ENCODE measurements at regions not wholly inside any gene's neighbourhood (a gene's known extent, or its start where the extent isn't known, plus 50 kb on each side); places are given as distances from the start of the nearest gene placed in this dataset.
A peak's percentile ranks its signal among the peaks of the same experiment; 100 is the strongest.

- no peak overlapping the region for H3K27ac ChIP-seq (ENCODE audit: low read depth, low read length)
- no peak for DNase-seq (ENCODE audit: low read depth, low spot score)
- H3K4me3 ChIP-seq (ENCODE audit: low read depth, low read length): no peak overlapping the region
- no peak for TF ChIP-seq CTCF (IDR thresholded peaks at IDR 0.05; ENCODE audit: low read depth, low read length)
- H3K27me3 ChIP-seq (ENCODE audit: control insufficient read depth, insufficient read depth, low read length): no peaks in the 10 kb centered on the region
- H3K9me3 ChIP-seq (ENCODE audit: control insufficient read depth, insufficient read depth, low read length): no peaks in the 10 kb centered on the region
- ChIA-PET CTCF (interaction anchor here (0.9 kb wide), 1 partner anchor 130 kb away, joined by 3 read pairs; no protein-coding TSS in a partner anchor), POLR2A (no interaction called here)
These were observed 547.8 kb upstream of the TBL1XR1 start for GRCh38 chr3:177744873-177745606.

- Histone ChIP-seq H3K27me3 (ENCODE audit: control insufficient read depth, insufficient read depth, low read length) (no peaks in the 10 kb centered on the region), H3K9me3 (ENCODE audit: control insufficient read depth, insufficient read depth, low read length) (no peaks in the 10 kb centered on the region), H3K27ac (ENCODE audit: low read depth, low read length) (no peak overlapping the region), H3K4me3 (ENCODE audit: low read depth, low read length) (no peak overlapping the region)
- no peak for DNase-seq (ENCODE audit: low read depth, low spot score)
- CTCF ChIA-PET: interaction anchor here (0.9 kb wide), 1 partner anchor 130 kb away, joined by 3 read pairs; no protein-coding TSS in a partner anchor
- no peak for TF ChIP-seq CTCF (IDR thresholded peaks at IDR 0.05; ENCODE audit: low read depth, low read length)
- POLR2A ChIA-PET: no interaction called here
These were observed 548.3 kb upstream of the TBL1XR1 start for GRCh38 chr3:177745607-177746005.

DNA sequence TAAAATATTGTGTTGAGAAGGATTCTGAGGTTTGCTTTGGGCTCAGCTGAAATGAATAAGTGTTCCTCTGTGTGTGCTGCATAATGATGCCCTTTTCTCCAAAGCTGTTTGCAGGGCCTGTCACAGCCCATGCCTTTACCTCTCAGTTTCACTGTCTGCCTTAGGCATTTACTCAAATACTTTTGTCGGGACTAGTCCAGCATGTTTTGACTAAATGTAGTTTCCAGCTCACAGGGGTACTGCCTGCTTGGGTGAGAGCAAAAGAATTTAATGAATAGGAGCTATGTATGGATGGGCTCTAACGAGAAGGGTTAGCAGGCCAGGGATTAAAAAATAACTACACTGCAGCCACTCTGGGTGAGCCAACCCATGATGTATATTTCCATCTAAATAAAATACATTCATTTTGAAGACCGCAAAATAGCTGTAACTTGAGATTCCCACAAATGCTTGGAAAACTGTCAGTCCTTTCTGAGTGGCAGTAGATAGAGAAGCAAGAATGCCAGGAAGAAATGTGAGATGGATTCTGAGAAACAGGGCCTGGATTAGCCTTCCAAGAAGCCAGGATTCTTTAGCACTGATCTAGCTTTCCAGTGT lies 549.2 kb upstream of the TBL1XR1 start:
- Histone ChIP-seq H3K4me3 (ENCODE audit: low read depth, low read length) (no peak overlapping the region), H3K27ac (ENCODE audit: low read depth, low read length) (peak overlapping the region; percentile 49), H3K27me3 (ENCODE audit: control insufficient read depth, insufficient read depth, low read length) (no peaks in the 10 kb centered on the region), H3K9me3 (ENCODE audit: control insufficient read depth, insufficient read depth, low read length) (no peaks in the 10 kb centered on the region)
- no peak for TF ChIP-seq CTCF (IDR thresholded peaks at IDR 0.05; ENCODE audit: low read depth, low read length)
- ChIA-PET POLR2A (interaction anchor here (0.6 to 1.0 kb wide), 3 partner anchors 12 to 386 kb away, joined by 3 to 4 read pairs (median 4); no protein-coding TSS in a partner anchor), CTCF (no interaction called here)
- peak; percentile 55 for DNase-seq (ENCODE audit: low read depth, low spot score)

- H3K27ac ChIP-seq (ENCODE audit: low read depth, low read length): no peak overlapping the region
- no peaks in the 10 kb centered on the region for H3K9me3 ChIP-seq (ENCODE audit: control insufficient read depth, insufficient read depth, low read length)
- H3K4me3 ChIP-seq (ENCODE audit: low read depth, low read length): no peak overlapping the region
- ChIA-PET POLR2A (no interaction called here), CTCF (no interaction called here)
- no peak for TF ChIP-seq CTCF (IDR thresholded peaks at IDR 0.05; ENCODE audit: low read depth, low read length)
- no peaks in the 10 kb centered on the region for H3K27me3 ChIP-seq (ENCODE audit: control insufficient read depth, insufficient read depth, low read length)
- DNase-seq (ENCODE audit: low read depth, low spot score): no peak
These were observed 552.6 kb upstream of the TBL1XR1 start for GRCh38 chr3:177749836-177750235.

DNA sequence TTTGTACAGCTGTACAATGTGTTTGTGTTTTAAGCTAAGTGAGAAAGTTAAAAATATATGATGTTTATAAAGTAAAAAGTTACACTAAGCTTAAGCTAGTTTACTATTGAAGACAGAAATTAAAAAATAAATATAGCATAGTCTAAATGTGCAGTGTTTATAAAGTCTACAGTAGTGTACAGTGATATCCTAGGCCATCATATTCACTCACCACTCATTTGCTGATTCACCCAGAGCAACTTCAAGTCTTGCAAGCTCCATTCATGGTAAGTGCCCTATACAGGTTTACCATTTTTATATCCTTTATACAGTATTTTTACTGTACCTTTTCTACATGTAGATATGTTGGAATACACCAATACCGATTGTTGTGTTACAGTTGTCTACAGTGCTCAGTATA lies 553.2 kb upstream of the TBL1XR1 start:
- H3K9me3 ChIP-seq (ENCODE audit: control insufficient read depth, insufficient read depth, low read length): no peaks in the 10 kb centered on the region
- no peak overlapping the region for H3K4me3 ChIP-seq (ENCODE audit: low read depth, low read length)
- POLR2A ChIA-PET: no interaction called here
- no peaks in the 10 kb centered on the region for H3K27me3 ChIP-seq (ENCODE audit: control insufficient read depth, insufficient read depth, low read length)
- no peak overlapping the region for H3K27ac ChIP-seq (ENCODE audit: low read depth, low read length)
- DNase-seq (ENCODE audit: low read depth, low spot score): no peak
- no peak for TF ChIP-seq CTCF (IDR thresholded peaks at IDR 0.05; ENCODE audit: low read depth, low read length)
- CTCF ChIA-PET: no interaction called here
